Lower lobe of right lung (tissue), 2 donors: ENCODE measurements at regions not wholly inside any gene's neighbourhood (a gene's known extent, or its start where the extent isn't known, plus 50 kb on each side); places are given as distances from the start of the nearest gene placed in this dataset.

Source experiments
- ATAC-seq, 2 donors: fragments of 200-7000 bp; cut with Tn5 transposase; one replicate each; pipeline ENCODE4 v1.9.1; 2020 to 2022; ENCODE audit warnings: mild to moderate bottlenecking in 2 of 2, moderate library complexity in 2 of 2
- DNase-seq: peaks from one replicate; pipeline ENCODE4 v3.0.0-alpha.2; 2020
- H3K27ac ChIP-seq: fragments of 200-600 bp; one replicate; pipeline ENCODE4 v1.8.0; 2022
- H3K27me3 ChIP-seq: fragments of 200-600 bp; one replicate; pipeline ENCODE4 v1.8.0; 2022; ENCODE audit warnings: low read depth
- H3K36me3 ChIP-seq: fragments of 200-600 bp; one replicate; pipeline ENCODE4 v1.8.0; 2022; ENCODE audit warnings: mild to moderate bottlenecking
- H3K4me1 ChIP-seq: fragments of 200-600 bp; one replicate; pipeline ENCODE4 v1.8.0; 2022
- H3K4me3 ChIP-seq: fragments of 200-600 bp; one replicate; pipeline ENCODE4 v1.8.0; 2022; ENCODE audit warnings: mild to moderate bottlenecking
- H3K9me3 ChIP-seq: fragments of 200-600 bp; one replicate; pipeline ENCODE4 v1.8.0; 2022
- CTCF ChIP-seq: fragments of 200-600 bp; IDR thresholded peaks from one replicate; pipeline ENCODE4 v1.8.0; 2022; ENCODE audit warnings: antibody characterized with exemption, mild to moderate bottlenecking
- intact Hi-C: fragments of 100-400 bp; cut with DNase I; formaldehyde crosslinking; loops from one replicate; pipeline ENCODE4 v1.11.0; 2022
- donor health status: DM: no; HTN: yes; CAD: no; lungs with severe emphysema.

GRCh38 chr2:76544901-76545300 is 834.2 kb upstream of the GCFC2 start:
- Histone ChIP-seq H3K27ac (no peak overlapping the region), H3K27me3 (no peaks in the 10 kb centered on the region), H3K4me3 (no peak overlapping the region), H3K9me3 (no peaks in the 10 kb centered on the region), H3K36me3 (no peaks in the 10 kb centered on the region), H3K4me1 (no peaks in the 10 kb centered on the region)
- TF ChIP-seq CTCF, result no peak
- intact Hi-C loops, result no loop called here
- no peak for DNase-seq
- no peak for ATAC-seq

- H3K27ac ChIP-seq, result no peak overlapping the region
- ATAC-seq, result no peak
- no peak for DNase-seq
- no peaks in the 10 kb centered on the region for H3K27me3 ChIP-seq
- intact Hi-C loops, result no loop called here
- no peaks in the 10 kb centered on the region for H3K9me3 ChIP-seq
- H3K4me3 ChIP-seq, result no peak overlapping the region
- H3K36me3 ChIP-seq, result no peaks in the 10 kb centered on the region
- no peak for TF ChIP-seq CTCF
- H3K4me1 ChIP-seq, result no peaks in the 10 kb centered on the region
These were observed 806.8 kb upstream of the GCFC2 start for GRCh38 chr2:76517574-76517909.

GRCh38 chr2:76516861-76517573 is 806.3 kb upstream of the GCFC2 start:
- no peaks in the 10 kb centered on the region for H3K4me1 ChIP-seq
- no peak for ATAC-seq
- no peak overlapping the region for H3K27ac ChIP-seq
- H3K27me3 ChIP-seq, result no peaks in the 10 kb centered on the region
- H3K36me3 ChIP-seq, result no peaks in the 10 kb centered on the region
- DNase-seq, result no peak
- H3K9me3 ChIP-seq, result no peaks in the 10 kb centered on the region
- H3K4me3 ChIP-seq, result no peak overlapping the region
- intact Hi-C loops, result no loop called here
- no peak for TF ChIP-seq CTCF

GRCh38 chr2:76512201-76512820 is 801.6 kb upstream of the GCFC2 start:
- TF ChIP-seq CTCF, result no peak
- intact Hi-C loops, result no loop called here
- ATAC-seq, result no peak

GRCh38 chr2:76506538-76506937 is 795.8 kb upstream of the GCFC2 start:
- ATAC-seq (no peak), DNase-seq (no peak)
- intact Hi-C loops, result no loop called here
- Histone ChIP-seq H3K4me3 (no peak overlapping the region), H3K36me3 (no peaks in the 10 kb centered on the region), H3K9me3 (no peaks in the 10 kb centered on the region), H3K27ac (no peak overlapping the region), H3K4me1 (no peaks in the 10 kb centered on the region), H3K27me3 (no peaks in the 10 kb centered on the region)
- no peak for TF ChIP-seq CTCF

More at GRCh38 chr2:76512201-76512820, 801.6 kb upstream of the GCFC2 start:
- H3K36me3 ChIP-seq, result no peaks in the 10 kb centered on the region
- no peak for DNase-seq
- no peaks in the 10 kb centered on the region for H3K27me3 ChIP-seq
- H3K4me3 ChIP-seq, result no peak overlapping the region
- no peaks in the 10 kb centered on the region for H3K9me3 ChIP-seq
- no peaks in the 10 kb centered on the region for H3K4me1 ChIP-seq
- no peak overlapping the region for H3K27ac ChIP-seq
